PC-9 (cell line): ENCODE measurements at regions not wholly inside any gene's neighbourhood (a gene's known extent, or its start where the extent isn't known, plus 50 kb on each side); places are given as distances from the start of the nearest gene placed in this dataset.

Source experiments
- BruUV-seq: library from RNA; stranded (reverse); fragments of 400-500 nt; replicated peaks from 2 replicates; lab custom pipeline; 2021; lab: Mats Ljungman, UMichigan
- CTCF ChIA-PET: fragments of 300-600 bp; sonication (Branson Sonifier 250); formaldehyde crosslinking; loops from one replicate; lab custom pipeline; 2022; ENCODE audit warnings: antibody characterized with exemption; lab: Charles Lee
- POLR2A ChIA-PET: fragments of 300-600 bp; sonication (Branson Sonifier 250); formaldehyde crosslinking; loops from one replicate; lab custom pipeline; 2022; ENCODE audit warnings: antibody characterized with exemption; ENCODE audit not compliant: unreplicated experiment; lab: Charles Lee
- DNase-seq, 2 experiments: peaks; one replicate each; pipeline versions ENCODE4 v3.0.0 to v3.0.0-alpha.2; 2015 to 2022; ENCODE audit warnings: mixed read lengths in 1 of 2
- H2AFZ ChIP-seq: fragments of 200-600 bp; sonication (generic); 2 replicates; pipeline ENCODE4 v1.8.1; 2017; ENCODE audit warnings: antibody characterized with exemption
- H3F3A ChIP-seq: fragments of 200-600 bp; sonication (generic); 2 replicates; pipeline ENCODE4 v1.8.1; 2017; ENCODE audit warnings: antibody characterized with exemption, mild to moderate bottlenecking, low read depth; ENCODE audit not compliant: insufficient read depth
- H3K27ac ChIP-seq: fragments of 200-600 bp; sonication (generic); 2 replicates; pipeline ENCODE4 v1.6.1; 2016; ENCODE audit warnings: mixed run types
- H3K27me3 ChIP-seq: fragments of 200-600 bp; sonication (generic); 2 replicates; pipeline ENCODE4 v1.6.1; 2016; ENCODE audit warnings: low read depth, mixed run types; ENCODE audit not compliant: insufficient read depth
- H3K36me3 ChIP-seq: fragments of 200-600 bp; sonication (generic); 2 replicates; pipeline ENCODE4 v1.6.1; 2016; ENCODE audit warnings: low read depth, mixed run types
- H3K4me1 ChIP-seq: fragments of 200-600 bp; sonication (generic); replicated peaks from 2 replicates; pipeline ENCODE4 v1.6.1; 2016; ENCODE audit warnings: mixed run types; ENCODE audit not compliant: insufficient read depth
- H3K4me2 ChIP-seq: fragments of 200-600 bp; sonication (generic); 2 replicates; pipeline ENCODE4 v1.6.1; 2017; ENCODE audit warnings: mixed run types
- H3K4me3 ChIP-seq: fragments of 200-600 bp; sonication (generic); 2 replicates; pipeline ENCODE4 v1.6.1; 2016; ENCODE audit warnings: mixed run types
- H3K79me2 ChIP-seq: fragments of 200-600 bp; sonication (generic); 2 replicates; pipeline ENCODE4 v1.6.1; 2017; ENCODE audit warnings: low read depth, mixed run types
- H3K9me2 ChIP-seq: fragments of 200-600 bp; sonication (generic); 2 replicates; pipeline ENCODE4 v1.8.1; 2017; ENCODE audit warnings: mild to moderate bottlenecking; ENCODE audit not compliant: insufficient read depth
- H3K9me3 ChIP-seq: fragments of 200-600 bp; sonication (generic); 2 replicates; pipeline ENCODE4 v1.8.1; 2016; ENCODE audit warnings: low read depth; ENCODE audit not compliant: insufficient read depth
- H4K20me1 ChIP-seq: fragments of 200-600 bp; sonication (generic); 2 replicates; pipeline ENCODE4 v1.8.1; 2017; ENCODE audit not compliant: insufficient read depth
- EZH2 ChIP-seq: fragments of 200-600 bp; sonication (generic); IDR thresholded peaks from 2 replicates; pipeline ENCODE4 v1.8.0; 2017; ENCODE audit warnings: antibody characterized with exemption, low read depth
- intact Hi-C: fragments of 100-400 bp; cut with micrococcal nuclease; formaldehyde crosslinking; loops from one replicate; pipeline ENCODE4 v1.10.0; 2022; ENCODE audit not compliant: unreplicated experiment
- TF ChIP-seq, protein P1 (sequence below): fragments of 200-600 bp; sonication (generic); conservative IDR thresholded peaks from 2 replicates; pipeline ENCODE4 v1.6.1; 2017; ENCODE audit warnings: mixed run types, antibody characterized with exemption, mild to moderate bottlenecking, moderate library complexity

DNA sequence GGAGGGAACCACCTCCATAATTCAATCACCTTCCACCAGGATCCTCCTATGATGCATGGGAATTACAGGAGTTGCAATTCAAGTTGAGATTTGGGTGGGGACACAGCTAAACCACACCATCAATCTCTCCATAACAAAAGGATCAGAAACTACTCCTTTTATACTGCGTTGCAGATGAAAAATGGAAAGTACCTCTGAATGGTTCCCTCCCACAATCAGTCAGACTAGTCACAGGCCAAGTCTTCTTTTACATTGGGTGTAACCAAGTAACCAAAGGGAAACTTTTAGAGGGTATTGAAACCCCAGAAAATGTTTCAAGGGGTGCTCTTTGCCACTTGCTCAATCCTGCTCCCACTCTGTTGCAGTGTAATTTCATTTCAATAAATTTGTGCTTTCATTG is 504.3 kb upstream of the CNTN3 start:
- no peak for DNase-seq
- CTCF ChIA-PET, result no interaction called here
- POLR2A ChIA-PET, result no interaction called here

DNA sequence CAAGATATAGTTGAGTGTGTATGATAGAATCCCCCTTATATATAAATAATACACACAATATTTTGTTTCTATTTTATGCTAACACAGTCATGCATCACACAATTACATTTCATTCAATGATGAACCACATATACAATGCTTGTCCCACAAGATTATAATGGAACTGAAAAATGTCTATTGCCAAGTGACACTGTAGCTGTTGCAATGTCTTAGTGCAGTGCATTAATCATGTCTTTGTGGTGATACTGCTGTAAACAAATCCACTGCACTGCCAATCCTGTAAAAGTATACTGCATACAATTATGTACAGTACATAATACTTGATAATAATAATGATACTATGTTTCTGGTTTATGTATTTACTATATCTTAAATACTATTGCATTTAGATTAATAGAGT is 512.1 kb upstream of the CNTN3 start:
- ChIA-PET POLR2A (no interaction called here), CTCF (no interaction called here)
- H3F3A ChIP-seq, result no peaks in the 10 kb centered on the region
- TF ChIP-seq, protein P1, sequence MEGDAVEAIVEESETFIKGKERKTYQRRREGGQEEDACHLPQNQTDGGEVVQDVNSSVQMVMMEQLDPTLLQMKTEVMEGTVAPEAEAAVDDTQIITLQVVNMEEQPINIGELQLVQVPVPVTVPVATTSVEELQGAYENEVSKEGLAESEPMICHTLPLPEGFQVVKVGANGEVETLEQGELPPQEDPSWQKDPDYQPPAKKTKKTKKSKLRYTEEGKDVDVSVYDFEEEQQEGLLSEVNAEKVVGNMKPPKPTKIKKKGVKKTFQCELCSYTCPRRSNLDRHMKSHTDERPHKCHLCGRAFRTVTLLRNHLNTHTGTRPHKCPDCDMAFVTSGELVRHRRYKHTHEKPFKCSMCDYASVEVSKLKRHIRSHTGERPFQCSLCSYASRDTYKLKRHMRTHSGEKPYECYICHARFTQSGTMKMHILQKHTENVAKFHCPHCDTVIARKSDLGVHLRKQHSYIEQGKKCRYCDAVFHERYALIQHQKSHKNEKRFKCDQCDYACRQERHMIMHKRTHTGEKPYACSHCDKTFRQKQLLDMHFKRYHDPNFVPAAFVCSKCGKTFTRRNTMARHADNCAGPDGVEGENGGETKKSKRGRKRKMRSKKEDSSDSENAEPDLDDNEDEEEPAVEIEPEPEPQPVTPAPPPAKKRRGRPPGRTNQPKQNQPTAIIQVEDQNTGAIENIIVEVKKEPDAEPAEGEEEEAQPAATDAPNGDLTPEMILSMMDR, result no peak
- no peak for TF ChIP-seq EZH2
- intact Hi-C loops, result no loop called here
- no TSS peak for BruUV-seq
- H3K4me1 ChIP-seq, result no peaks in the 10 kb centered on the region
- H3K79me2 ChIP-seq, result no peaks in the 10 kb centered on the region
- DNase-seq, result no peak
- H3K27ac ChIP-seq, result no peak overlapping the region
- H4K20me1 ChIP-seq, result no peaks in the 10 kb centered on the region
- H3K9me3 ChIP-seq, result no peaks in the 10 kb centered on the region
- H2AFZ ChIP-seq, result no peak overlapping the region
- H3K4me2 ChIP-seq, result no peak overlapping the region
- H3K27me3 ChIP-seq, result no peaks in the 10 kb centered on the region
- H3K4me3 ChIP-seq, result no peak overlapping the region
- H3K36me3 ChIP-seq, result no peaks in the 10 kb centered on the region
- no peaks in the 10 kb centered on the region; the same call in 1 of the 2 replicates for H3K9me2 ChIP-seq

More for the DNA sequence above, 504.3 kb upstream of the CNTN3 start:
- BruUV-seq, result no TSS peak
- Histone ChIP-seq H3F3A (no peaks in the 10 kb centered on the region), H3K36me3 (no peaks in the 10 kb centered on the region), H3K9me3 (no peaks in the 10 kb centered on the region), H3K79me2 (no peaks in the 10 kb centered on the region), H2AFZ (no peak overlapping the region), H3K4me1 (no peaks in the 10 kb centered on the region), H3K27ac (no peak overlapping the region), H3K27me3 (no peaks in the 10 kb centered on the region), H3K4me3 (no peak overlapping the region), H3K4me2 (no peak overlapping the region), H4K20me1 (no peaks in the 10 kb centered on the region), H3K9me2 (no peaks in the 10 kb centered on the region)
- intact Hi-C loops, result no loop called here
- TF ChIP-seq, protein P1, result no peak
- TF ChIP-seq EZH2, result no peak

DNA sequence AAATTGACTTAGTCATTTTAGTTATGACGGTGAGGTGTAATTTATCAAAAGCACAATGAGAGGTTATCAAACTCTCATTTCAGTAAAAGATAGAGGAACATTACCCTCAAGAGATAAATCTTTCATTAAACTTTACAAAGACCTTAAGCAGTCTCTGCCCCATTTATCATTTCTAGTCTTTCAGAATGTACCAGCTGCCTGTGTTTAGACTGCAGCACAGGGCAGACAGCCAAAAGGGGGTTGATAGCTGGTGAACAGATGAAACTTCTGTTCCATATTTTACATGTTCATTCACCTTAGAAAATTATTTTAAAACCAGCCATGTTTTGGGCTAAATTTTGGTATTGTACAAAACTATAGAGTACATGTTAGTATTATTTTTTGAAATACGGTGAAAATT is 514.6 kb upstream of the CNTN3 start:
- Histone ChIP-seq H3K79me2 (no peaks in the 10 kb centered on the region), H3K27ac (no peak overlapping the region), H3F3A (no peaks in the 10 kb centered on the region), H4K20me1 (no peaks in the 10 kb centered on the region), H3K9me2 (no peaks in the 10 kb centered on the region; the same call in 1 of the 2 replicates), H3K27me3 (no peaks in the 10 kb centered on the region), H3K4me1 (no peaks in the 10 kb centered on the region), H3K4me3 (no peak overlapping the region), H3K4me2 (no peak overlapping the region), H3K36me3 (no peaks in the 10 kb centered on the region), H3K9me3 (no peaks in the 10 kb centered on the region), H2AFZ (no peak overlapping the region)
- DNase-seq, result no peak
- ChIA-PET CTCF (no interaction called here), POLR2A (no interaction called here)
- BruUV-seq, result no TSS peak
- intact Hi-C loops, result no loop called here
- TF ChIP-seq EZH2, result no peak
- TF ChIP-seq, protein P1, result no peak
